ENCODE measurements at regions not wholly inside any gene's neighbourhood (a gene's known extent, or its start where the extent isn't known, plus 50 kb on each side); places are given as distances from the start of the nearest gene placed in this dataset.
"Not testable (repeated sequence)": the region's sequence is repeated elsewhere in the genome, so short reads cannot be mapped to it uniquely, and the experiment has no call there.

- DNase-seq, result no peak
Observed at GRCh38 chr12:88868050-88868449, 287.8 kb upstream of the KITLG start.

- DNase-seq, result no peak
Observed at GRCh38 chr12:88867510-88867909, 287.2 kb upstream of the KITLG start.

- DNase-seq, result no peak
Observed at GRCh38 chr12:88866881-88867280, 286.6 kb upstream of the KITLG start.

GRCh38 chr12:88865537-88865936 is 285.3 kb upstream of the KITLG start:
- DNase-seq, result no peak

GRCh38 chr12:88860851-88861250 is 280.6 kb upstream of the KITLG start:
- no peak for DNase-seq

GRCh38 chr12:88856201-88856600 is 275.9 kb upstream of the KITLG start:
- no peak for DNase-seq

- no peak for DNase-seq
Observed at GRCh38 chr12:88855301-88855700, 275.0 kb upstream of the KITLG start.

- DNase-seq, result no peak
Observed at GRCh38 chr12:88854260-88854659, 274.0 kb upstream of the KITLG start.

GRCh38 chr12:88847246-88847645 is 267.0 kb upstream of the KITLG start:
- not testable (repeated sequence) for DNase-seq

- no peak for DNase-seq
Observed at GRCh38 chr12:88844426-88844825, 264.2 kb upstream of the KITLG start.

GRCh38 chr12:88842314-88842713 is 262.0 kb upstream of the KITLG start:
- no peak for DNase-seq

- no peak for DNase-seq
Observed at GRCh38 chr12:88839486-88839885, 259.2 kb upstream of the KITLG start.

- no peak for DNase-seq
Observed at GRCh38 chr12:88836156-88836555, 255.9 kb upstream of the KITLG start.

- DNase-seq, result no peak
Observed at GRCh38 chr12:88834226-88834625, 254.0 kb upstream of the KITLG start.

- DNase-seq, result no peak
Observed at GRCh38 chr12:88833641-88834116, 253.4 kb upstream of the KITLG start.

- DNase-seq, result not testable (repeated sequence)
Observed at GRCh38 chr12:88828537-88828936, 248.3 kb upstream of the KITLG start.

- DNase-seq, result no peak
Observed at GRCh38 chr12:88820012-88820411, 239.7 kb upstream of the KITLG start.

- DNase-seq, result no peak
Observed at GRCh38 chr12:88816201-88816600, 235.9 kb upstream of the KITLG start.

GRCh38 chr12:88814779-88815178 is 234.5 kb upstream of the KITLG start:
- no peak for DNase-seq

GRCh38 chr12:88812610-88813009 is 232.3 kb upstream of the KITLG start:
- DNase-seq, result no peak

GRCh38 chr12:88810806-88811205 is 230.5 kb upstream of the KITLG start:
- no peak for DNase-seq

GRCh38 chr12:88809841-88810240 is 229.6 kb upstream of the KITLG start:
- DNase-seq, result not testable (repeated sequence)

GRCh38 chr12:88805692-88806091 is 225.4 kb upstream of the KITLG start:
- no peak for DNase-seq

- no peak for DNase-seq
Observed at GRCh38 chr12:88805286-88805685, 225.0 kb upstream of the KITLG start.

GRCh38 chr12:88802096-88802706 is 221.9 kb upstream of the KITLG start:
- no peak for DNase-seq

Data from activated naive CD4-positive, alpha-beta T cell treated with anti-CD3 and anti-CD28 coated beads, Interleukin-2, amount 50 U/mL, for 16 hours (primary cell).